ENCODE measurements at regions not wholly inside any gene's neighbourhood (a gene's known extent, or its start where the extent isn't known, plus 50 kb on each side); places are given as distances from the start of the nearest gene placed in this dataset.
A peak's percentile ranks its signal among the peaks of the same experiment; 100 is the strongest.

GRCh38 chr12:127652281-127652680 lies 614.7 kb upstream of the TMEM132C start:
- CTCF ChIA-PET = no interaction called here
- POLR2A ChIA-PET = no interaction called here
- no peak overlapping the region for H3K4me3 ChIP-seq (ENCODE audit: low read depth, low read length)
- no peaks in the 10 kb centered on the region for H3K36me3 ChIP-seq (ENCODE audit: control insufficient read depth, insufficient read depth, low read length)
- no peak for TF ChIP-seq CTCF (IDR thresholded peaks at IDR 0.05; ENCODE audit: insufficient read depth, low read depth, low read length)
- H3K27me3 ChIP-seq (ENCODE audit: control insufficient read depth, insufficient read depth, low read length) = no peaks in the 10 kb centered on the region
- DNase-seq (ENCODE audit: low read depth) = no peak

DNA sequence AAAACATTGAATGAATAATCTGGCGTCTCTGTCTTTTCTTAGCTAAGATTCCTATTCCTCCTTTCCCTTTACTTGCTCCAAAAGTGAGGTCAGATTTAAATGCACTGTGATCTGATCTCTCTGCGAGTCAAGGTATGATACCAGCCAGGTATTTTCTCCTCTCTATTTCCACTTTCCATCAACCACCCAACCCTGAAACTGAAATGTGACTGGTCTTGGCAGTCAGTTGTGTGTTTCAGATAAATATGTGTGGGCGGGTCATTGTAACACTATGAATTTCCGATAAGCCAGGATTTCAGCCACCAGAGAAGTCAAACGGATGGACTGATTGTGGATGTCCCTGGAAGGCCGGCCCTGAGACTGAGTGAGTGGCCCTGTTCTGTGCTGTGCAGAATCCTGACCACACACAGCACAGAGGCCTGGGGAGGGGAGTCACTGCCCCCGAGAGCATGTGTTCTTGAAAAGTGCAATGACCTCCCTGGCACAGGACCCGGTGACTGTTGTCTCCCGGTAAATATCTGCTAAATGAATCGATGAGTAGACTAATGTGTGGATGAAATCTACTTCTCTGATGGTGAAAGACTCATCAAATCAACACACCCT lies 612.5 kb upstream of the TMEM132C start:
- H3K36me3 ChIP-seq (ENCODE audit: control insufficient read depth, insufficient read depth, low read length) = no peaks in the 10 kb centered on the region
- TF ChIP-seq CTCF (IDR thresholded peaks at IDR 0.05; ENCODE audit: insufficient read depth, low read depth, low read length) = no peak
- no peaks in the 10 kb centered on the region for H3K27me3 ChIP-seq (ENCODE audit: control insufficient read depth, insufficient read depth, low read length)
- H3K4me3 ChIP-seq (ENCODE audit: low read depth, low read length) = no peak overlapping the region
- CTCF ChIA-PET = no interaction called here
- no peak for DNase-seq (ENCODE audit: low read depth)
- POLR2A ChIA-PET = no interaction called here

- Histone ChIP-seq H3K27me3 (ENCODE audit: control insufficient read depth, insufficient read depth, low read length) (no peaks in the 10 kb centered on the region), H3K4me3 (ENCODE audit: low read depth, low read length) (no peak overlapping the region), H3K36me3 (ENCODE audit: control insufficient read depth, insufficient read depth, low read length) (no peaks in the 10 kb centered on the region)
- CTCF ChIA-PET = interaction anchor here (1.1 to 2.2 kb wide), 2 partner anchors 22 to 96 kb away, joined by 3 to 8 read pairs; no protein-coding TSS in a partner anchor
- DNase-seq (ENCODE audit: low read depth) = peak; percentile 96
- no peak for TF ChIP-seq CTCF (IDR thresholded peaks at IDR 0.05; ENCODE audit: insufficient read depth, low read depth, low read length)
- POLR2A ChIA-PET = interaction anchor here (0.9 to 1.0 kb wide), 2 partner anchors 9 to 108 kb away, joined by 3 to 5 read pairs; no protein-coding TSS in a partner anchor
Observed at GRCh38 chr12:127655691-127656090, 611.3 kb upstream of the TMEM132C start.

GRCh38 chr12:127656266-127656665 lies 610.7 kb upstream of the TMEM132C start:
- H3K36me3 ChIP-seq (ENCODE audit: control insufficient read depth, insufficient read depth, low read length) = no peaks in the 10 kb centered on the region
- no peak for TF ChIP-seq CTCF (IDR thresholded peaks at IDR 0.05; ENCODE audit: insufficient read depth, low read depth, low read length)
- no peak overlapping the region for H3K4me3 ChIP-seq (ENCODE audit: low read depth, low read length)
- DNase-seq (ENCODE audit: low read depth) = peak; percentile 37
- ChIA-PET POLR2A (interaction anchor here (0.9 kb wide), 1 partner anchor 9 kb away, joined by 5 read pairs; no protein-coding TSS in a partner anchor), CTCF (interaction anchor here (1.1 to 2.2 kb wide), 2 partner anchors 21 to 96 kb away, joined by 3 to 8 read pairs; no protein-coding TSS in a partner anchor)
- no peaks in the 10 kb centered on the region for H3K27me3 ChIP-seq (ENCODE audit: control insufficient read depth, insufficient read depth, low read length)

DNA sequence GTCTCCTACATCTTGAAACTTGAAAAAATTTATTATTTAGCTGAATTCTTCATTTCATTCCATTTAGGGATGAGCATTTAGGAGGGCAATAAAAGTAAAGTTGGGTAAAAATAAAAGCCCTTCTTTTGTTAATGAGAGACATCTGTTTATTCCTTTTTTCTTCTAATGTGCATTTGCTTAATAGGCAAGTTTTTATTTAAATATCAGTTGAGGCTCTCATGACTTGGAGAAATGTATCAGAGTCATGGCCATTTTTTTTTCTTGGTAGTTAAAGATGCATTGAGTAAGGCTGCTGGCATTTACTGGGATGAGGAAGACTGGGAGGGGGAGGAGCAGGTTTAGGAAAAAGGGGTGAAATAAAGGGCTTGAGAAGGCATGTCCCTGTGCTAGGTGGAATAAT lies 609.9 kb upstream of the TMEM132C start:
- peak; percentile 92 for DNase-seq (ENCODE audit: low read depth)
- ChIA-PET POLR2A (no interaction called here), CTCF (interaction anchor here (0.6 to 2.2 kb wide), 2 partner anchors 20 to 172 kb away, joined by 3 to 8 read pairs; no protein-coding TSS in a partner anchor)
- Histone ChIP-seq H3K4me3 (ENCODE audit: low read depth, low read length) (no peak overlapping the region), H3K36me3 (ENCODE audit: control insufficient read depth, insufficient read depth, low read length) (no peaks in the 10 kb centered on the region), H3K27me3 (ENCODE audit: control insufficient read depth, insufficient read depth, low read length) (no peaks in the 10 kb centered on the region)
- TF ChIP-seq CTCF (IDR thresholded peaks at IDR 0.05; ENCODE audit: insufficient read depth, low read depth, low read length) = no peak
